AG04450 (cell line): ENCODE measurements at regions not wholly inside any gene's neighbourhood (a gene's known extent, or its start where the extent isn't known, plus 50 kb on each side); places are given as distances from the start of the nearest gene placed in this dataset.

Source experiments
- CTCF ChIA-PET: fragments of 300-600, 350-600 bp; formaldehyde crosslinking; extraction: SDS; loops from one replicate; lab custom pipeline; 2022; ENCODE audit warnings: antibody characterized with exemption, inconsistent platforms; lab: Charles Lee
- POLR2A ChIA-PET: fragments of 350-600 bp; formaldehyde crosslinking; extraction: SDS; loops from one replicate; lab custom pipeline; 2021; ENCODE audit warnings: antibody characterized with exemption, inconsistent platforms; lab: Yijun Ruan, JAX
- DNase-seq: peaks from one replicate; pipeline ENCODE4 v3.0.0-alpha.2; 2011; ENCODE audit warnings: low read depth, low spot score
- H3K27ac ChIP-seq: one replicate; pipeline ENCODE4 v1.5.1; 2012; ENCODE audit warnings: low read depth, low read length, control low read depth
- H3K27me3 ChIP-seq: one replicate; pipeline ENCODE4 v1.6.0; 2012; ENCODE audit warnings: low read length; ENCODE audit not compliant: control insufficient read depth, insufficient read depth
- H3K4me3 ChIP-seq: 2 replicates; pipeline ENCODE4 v1.5.1; 2011; ENCODE audit warnings: mild to moderate bottlenecking, low read depth, low read length, control low read depth
- H3K9me3 ChIP-seq: 2 replicates; pipeline ENCODE4 v1.5.1; 2012; ENCODE audit warnings: low read length; ENCODE audit not compliant: control insufficient read depth, insufficient read depth
- TF ChIP-seq, protein P1 (sequence below): IDR thresholded peaks from 2 replicates; pipeline ENCODE4 v1.5.1; 2011; ENCODE audit warnings: low read depth, low read length, control low read depth, inconsistent platforms

DNA sequence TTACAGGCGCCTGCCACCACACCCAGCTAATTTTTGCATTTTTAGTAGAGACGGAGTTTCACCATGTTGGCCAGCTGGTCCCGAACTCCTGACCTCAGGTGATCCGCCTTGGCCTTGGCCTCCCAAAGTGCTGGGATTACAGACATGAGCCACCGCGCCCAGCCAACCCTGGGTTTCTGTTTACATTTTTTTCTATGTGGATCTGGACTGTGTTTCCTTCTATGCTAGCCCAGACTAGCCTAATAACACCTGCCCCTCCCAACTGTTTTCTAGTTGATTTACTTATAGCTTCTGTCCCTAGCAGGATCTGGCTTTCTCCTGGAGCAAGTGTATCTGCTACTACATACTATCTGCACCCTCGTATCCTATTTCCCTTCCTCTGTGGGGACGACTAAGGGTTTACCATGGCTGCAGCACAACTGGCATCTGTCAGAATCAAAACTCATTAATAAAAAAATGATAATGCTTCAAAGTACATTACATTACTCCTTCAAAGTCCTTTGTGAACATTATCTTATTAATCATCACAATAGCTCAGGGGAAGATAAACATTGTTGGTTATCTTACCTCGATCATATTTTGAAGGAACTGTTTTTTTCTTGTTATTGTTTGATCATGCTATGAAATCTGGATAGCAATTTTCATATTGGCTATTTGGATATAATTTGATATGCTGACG lies 228.3 kb downstream of the KLF5 start:
- ChIA-PET CTCF (no interaction called here), POLR2A (no interaction called here)
- H3K9me3 ChIP-seq, result no peaks in the 10 kb centered on the region
- no peak overlapping the region for H3K27ac ChIP-seq
- DNase-seq, result no peak
- no peak overlapping the region for H3K4me3 ChIP-seq
- no peaks in the 10 kb centered on the region for H3K27me3 ChIP-seq
- TF ChIP-seq, protein P1, sequence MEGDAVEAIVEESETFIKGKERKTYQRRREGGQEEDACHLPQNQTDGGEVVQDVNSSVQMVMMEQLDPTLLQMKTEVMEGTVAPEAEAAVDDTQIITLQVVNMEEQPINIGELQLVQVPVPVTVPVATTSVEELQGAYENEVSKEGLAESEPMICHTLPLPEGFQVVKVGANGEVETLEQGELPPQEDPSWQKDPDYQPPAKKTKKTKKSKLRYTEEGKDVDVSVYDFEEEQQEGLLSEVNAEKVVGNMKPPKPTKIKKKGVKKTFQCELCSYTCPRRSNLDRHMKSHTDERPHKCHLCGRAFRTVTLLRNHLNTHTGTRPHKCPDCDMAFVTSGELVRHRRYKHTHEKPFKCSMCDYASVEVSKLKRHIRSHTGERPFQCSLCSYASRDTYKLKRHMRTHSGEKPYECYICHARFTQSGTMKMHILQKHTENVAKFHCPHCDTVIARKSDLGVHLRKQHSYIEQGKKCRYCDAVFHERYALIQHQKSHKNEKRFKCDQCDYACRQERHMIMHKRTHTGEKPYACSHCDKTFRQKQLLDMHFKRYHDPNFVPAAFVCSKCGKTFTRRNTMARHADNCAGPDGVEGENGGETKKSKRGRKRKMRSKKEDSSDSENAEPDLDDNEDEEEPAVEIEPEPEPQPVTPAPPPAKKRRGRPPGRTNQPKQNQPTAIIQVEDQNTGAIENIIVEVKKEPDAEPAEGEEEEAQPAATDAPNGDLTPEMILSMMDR, result no peak

DNA sequence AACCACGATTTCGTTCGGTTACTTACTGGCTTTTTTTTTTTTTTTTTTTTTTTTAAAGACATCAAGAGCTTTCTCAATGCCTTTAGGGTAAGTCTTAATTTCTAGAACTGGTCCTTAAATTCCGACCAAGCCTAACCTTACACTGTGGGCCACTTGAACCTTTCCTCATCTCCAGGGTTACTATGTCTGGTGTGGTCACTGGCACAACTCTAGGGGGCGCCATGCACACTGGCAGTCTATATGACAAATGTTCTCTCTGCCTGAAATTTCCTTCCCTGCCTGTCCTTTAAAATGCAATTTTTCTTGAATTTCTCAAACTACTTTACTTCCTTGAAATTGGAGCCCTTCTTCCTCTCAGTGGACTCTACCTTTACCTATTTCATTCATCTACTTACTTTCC lies 227.4 kb downstream of the KLF5 start:
- Histone ChIP-seq H3K4me3 (no peak overlapping the region), H3K27me3 (no peaks in the 10 kb centered on the region), H3K27ac (no peak overlapping the region), H3K9me3 (no peaks in the 10 kb centered on the region)
- TF ChIP-seq, protein P1, result no peak
- ChIA-PET POLR2A (interaction anchor here (0.7 kb wide), 1 partner anchor 403 kb away, joined by 9 read pairs; no protein-coding TSS in a partner anchor), CTCF (interaction anchor here (0.5 to 0.7 kb wide), 3 partner anchors 11 to 747 kb away, joined by 3 to 7 read pairs (median 5); no protein-coding TSS in a partner anchor)
- DNase-seq, result no peak

DNA sequence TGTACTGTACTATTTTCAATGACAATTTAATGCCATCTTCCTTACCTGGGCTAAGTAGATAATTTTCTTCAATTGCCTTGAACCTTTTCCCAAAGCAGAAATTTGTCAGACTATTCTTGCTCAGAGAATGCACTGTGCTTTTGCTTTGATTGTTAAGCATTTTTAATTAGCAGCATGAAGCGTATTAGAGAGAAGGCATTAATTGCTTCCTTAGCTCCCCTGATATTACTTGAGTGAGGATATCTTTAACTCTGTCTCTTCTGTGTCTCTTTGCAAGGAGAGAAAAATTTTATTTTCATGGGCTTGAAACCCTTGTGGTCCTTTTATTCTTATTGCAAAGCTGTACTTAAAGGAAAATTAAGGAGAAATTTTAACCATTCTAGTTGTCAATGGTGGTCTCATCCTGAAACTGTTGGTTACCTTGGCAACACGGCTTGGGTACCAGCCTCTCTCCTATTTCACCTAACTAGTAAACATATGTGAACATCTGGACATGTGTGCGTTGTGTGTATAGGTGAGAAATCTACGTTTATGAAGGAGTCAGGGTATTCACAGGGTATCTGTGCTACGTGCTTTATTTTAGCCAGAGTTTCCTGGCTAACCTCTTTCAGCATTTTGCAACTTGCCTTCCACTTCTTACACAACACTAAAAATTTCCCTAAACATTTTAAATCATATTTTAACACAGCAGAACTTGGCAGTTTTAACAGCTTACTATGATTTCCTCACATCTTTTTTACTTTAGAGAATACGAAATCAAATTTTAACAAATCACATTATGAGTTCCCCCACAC lies 225.5 kb downstream of the KLF5 start:
- Histone ChIP-seq H3K4me3 (no peak overlapping the region), H3K27me3 (no peaks in the 10 kb centered on the region), H3K27ac (no peak overlapping the region), H3K9me3 (no peaks in the 10 kb centered on the region)
- TF ChIP-seq, protein P1, result no peak
- DNase-seq, result no peak
- POLR2A ChIA-PET, result no interaction called here
- CTCF ChIA-PET, result no interaction called here

DNA sequence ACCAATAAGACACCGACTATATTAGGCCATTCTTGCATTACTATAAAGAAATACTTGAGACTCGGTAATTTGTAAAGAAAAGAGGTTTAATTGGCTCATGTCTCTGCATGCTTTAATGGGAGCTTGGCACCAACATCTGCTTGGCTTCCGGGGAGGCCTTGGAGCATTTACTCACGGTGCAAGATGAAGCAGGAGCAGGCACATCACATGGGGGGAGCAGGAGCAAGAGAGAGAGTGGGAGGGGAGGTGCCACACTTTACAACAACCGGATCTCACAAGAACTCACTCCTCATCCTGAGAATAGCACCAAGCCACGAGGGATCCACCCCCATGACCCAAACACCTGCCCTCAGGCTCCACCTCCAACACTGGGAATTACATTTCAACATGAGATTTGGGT lies 224.8 kb downstream of the KLF5 start:
- Histone ChIP-seq H3K27ac (no peak overlapping the region), H3K4me3 (no peak overlapping the region), H3K27me3 (no peaks in the 10 kb centered on the region), H3K9me3 (no peaks in the 10 kb centered on the region)
- POLR2A ChIA-PET, result no interaction called here
- DNase-seq, result no peak
- CTCF ChIA-PET, result no interaction called here
- TF ChIP-seq, protein P1, result no peak

DNA sequence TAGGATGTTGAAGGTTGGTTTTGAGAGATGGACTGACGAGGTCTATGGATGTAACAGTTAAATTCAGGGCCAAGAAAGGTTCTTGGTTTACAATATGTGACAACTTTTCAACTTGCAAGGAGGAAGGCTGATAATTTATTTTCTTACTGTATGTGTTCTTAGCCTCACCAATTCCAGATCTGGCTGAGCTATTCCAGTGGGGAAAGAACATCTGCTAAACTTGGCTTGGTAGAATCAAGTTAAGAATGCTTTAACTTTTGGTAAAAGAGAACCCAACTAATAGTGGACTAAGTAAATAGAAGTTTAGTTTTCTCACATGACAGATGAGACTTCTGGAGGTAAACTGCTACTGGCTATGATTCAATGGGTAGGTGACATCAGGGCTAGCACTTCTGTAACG lies 222.9 kb downstream of the KLF5 start:
- CTCF ChIA-PET, result no interaction called here
- no peaks in the 10 kb centered on the region for H3K27me3 ChIP-seq

More for the DNA sequence above, 222.9 kb downstream of the KLF5 start:
- no peak overlapping the region for H3K4me3 ChIP-seq
- no peak overlapping the region for H3K27ac ChIP-seq
- DNase-seq, result no peak
- TF ChIP-seq, protein P1, result no peak
- POLR2A ChIA-PET, result no interaction called here
- H3K9me3 ChIP-seq, result no peaks in the 10 kb centered on the region
